EH (cell line): ENCODE measurements at regions not wholly inside any gene's neighbourhood (a gene's known extent, or its start where the extent isn't known, plus 50 kb on each side); places are given as distances from the start of the nearest gene placed in this dataset.

Source experiments
- DNase-seq: peaks from one replicate; pipeline ENCODE4 v3.0.0-alpha.2; 2015; ENCODE audit warnings: low read depth

DNA sequence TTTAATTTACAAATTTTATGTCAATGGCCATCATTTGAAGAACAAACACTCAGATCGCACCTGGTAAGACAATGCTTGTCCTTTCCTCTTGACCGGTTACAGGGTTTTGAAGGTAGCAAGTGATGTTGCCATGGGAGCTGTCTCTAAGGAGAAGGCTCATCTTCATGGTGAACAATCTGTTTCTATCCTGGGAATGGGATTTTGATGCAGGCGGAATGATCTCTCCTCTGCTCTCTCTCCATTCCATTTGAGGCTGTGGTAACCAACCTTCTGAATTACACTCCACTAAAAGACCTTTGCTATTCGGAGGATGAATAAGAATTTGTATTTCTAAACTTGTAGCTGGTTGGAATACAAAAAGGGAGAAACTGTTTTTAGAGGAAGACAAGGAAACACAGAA is 57.9 kb upstream of the SLC5A9 start:
- DNase-seq, result no peak

DNA sequence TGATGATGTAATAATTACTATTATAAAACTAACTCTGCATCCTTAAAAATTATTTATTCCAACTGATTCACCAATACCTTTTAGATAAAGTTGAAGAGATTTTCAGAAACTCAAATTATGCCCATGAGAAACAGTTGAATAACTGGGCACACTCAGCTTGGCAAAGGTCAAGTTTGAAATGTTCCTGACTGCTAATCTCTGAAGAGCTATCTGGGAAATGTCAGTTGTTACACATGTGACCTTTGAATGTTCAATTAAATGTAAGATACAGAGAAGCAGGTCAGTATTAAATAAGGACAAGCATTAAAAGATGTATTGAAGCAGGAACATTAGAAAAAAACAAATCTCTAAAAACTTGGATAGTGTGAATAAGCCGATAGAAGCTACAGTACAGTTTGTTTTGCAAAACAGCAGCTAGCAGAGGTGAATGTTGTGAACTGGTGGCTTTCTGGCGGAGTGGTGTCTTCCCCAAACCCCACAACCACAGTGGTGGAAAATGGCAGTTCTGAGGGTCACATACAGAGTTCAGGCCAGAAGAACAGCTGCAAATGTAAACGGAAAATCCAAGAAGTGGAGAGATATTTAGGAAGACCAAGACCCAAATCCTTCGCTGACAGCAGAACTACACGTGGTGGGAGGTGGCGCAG is 61.9 kb upstream of the SLC5A9 start:
- no peak for DNase-seq

DNA sequence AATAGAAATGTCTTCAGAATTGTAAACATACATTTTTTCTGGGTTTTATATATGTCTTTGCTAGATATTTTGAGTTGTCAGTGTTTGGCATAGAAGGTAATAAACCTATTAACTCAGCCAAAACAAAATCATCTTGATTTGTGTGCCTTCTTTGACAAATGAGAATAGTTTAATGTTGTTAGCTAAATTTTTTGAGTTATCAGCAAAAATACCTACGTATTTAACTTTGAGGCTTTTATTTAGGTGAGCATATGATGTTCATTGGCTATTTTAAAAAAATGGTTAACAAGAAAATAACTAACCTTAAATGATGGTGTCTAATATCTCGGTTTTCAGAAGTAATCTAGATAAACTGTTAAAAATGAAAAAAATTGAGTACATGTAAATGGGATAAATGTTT is 83.2 kb upstream of the SLC5A9 start:
- no peak for DNase-seq

DNA sequence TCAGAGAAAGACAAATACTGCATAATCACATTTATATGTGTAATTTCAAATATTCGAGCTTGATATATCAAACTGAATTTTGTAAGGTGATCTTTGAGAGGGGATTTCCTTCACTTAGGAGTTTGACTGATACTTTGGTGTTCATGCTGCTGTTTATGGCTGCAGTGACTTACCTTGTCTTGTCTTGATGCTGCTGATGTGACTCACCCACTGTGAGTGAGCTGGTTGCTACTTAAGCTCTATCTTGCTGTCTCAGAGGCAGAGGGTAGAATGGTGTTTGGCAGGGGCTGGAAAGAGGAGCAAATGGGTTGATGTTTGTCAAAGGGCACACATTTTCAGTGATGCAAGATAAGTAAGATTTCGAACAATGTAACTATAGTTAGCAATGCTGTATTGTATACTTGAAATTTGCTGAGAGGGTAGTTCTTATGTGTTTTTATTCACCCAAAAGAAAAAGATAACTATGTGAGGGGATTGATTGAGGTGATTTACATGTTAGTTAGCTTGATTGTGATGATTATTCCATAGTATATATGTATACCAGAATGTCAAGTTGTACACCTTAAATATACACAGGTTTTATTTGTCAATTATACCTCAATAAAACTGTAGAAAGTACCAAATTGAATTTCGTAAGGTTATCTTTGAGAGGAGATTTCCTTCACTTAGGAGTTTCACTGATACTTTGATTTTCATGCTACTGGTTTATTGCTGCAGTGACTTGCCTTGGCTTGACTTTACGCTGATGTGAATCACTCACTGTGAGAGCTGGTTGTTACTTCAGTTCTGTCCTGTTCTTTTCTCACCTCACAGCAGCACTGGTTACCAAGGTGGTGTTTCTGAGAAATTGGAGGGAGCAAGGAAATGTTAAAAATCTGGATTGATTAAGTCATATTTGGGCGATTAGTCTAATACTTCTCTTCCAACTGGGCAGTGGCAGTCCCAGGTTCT is 94.5 kb upstream of the SLC5A9 start:
- no peak for DNase-seq

DNA sequence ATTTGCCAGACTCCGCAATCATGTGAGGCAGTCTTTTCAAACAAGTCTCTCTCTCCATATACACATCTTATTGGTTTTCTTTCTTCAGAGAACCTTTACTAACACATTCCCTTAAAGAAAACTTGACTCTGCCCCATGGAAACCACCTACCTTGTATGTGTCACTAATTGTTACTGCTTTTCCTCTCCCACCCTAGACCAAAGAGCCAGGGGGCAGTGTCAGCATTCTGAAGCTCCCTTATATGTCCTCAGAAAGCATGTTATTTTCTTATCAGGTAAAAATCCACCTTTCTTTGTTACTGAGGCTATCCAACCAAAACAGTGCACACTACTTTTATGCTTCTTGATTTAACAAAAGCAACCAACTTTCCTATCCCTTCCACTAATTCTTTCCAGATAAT is 98.9 kb upstream of the SLC5A9 start:
- DNase-seq, result no peak

DNA sequence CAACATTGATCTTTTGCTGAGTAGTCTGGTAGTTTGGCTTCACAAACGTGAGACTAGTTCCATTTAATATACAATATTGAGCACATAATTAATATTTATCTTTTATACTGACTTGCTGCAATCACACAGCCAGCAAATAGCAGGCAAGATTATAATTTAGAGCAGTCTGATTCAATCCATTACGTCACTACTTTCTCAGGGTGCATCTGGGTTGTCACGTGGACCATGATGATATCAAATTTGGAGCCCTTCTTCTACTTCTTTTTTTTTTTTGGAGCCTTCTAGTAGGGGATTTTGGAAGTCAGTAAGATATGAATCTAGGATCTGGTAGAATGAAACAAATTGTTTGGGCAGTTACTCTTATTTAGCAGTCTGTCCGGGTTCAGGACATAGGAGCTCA is 100.6 kb upstream of the SLC5A9 start:
- DNase-seq, result no peak

DNA sequence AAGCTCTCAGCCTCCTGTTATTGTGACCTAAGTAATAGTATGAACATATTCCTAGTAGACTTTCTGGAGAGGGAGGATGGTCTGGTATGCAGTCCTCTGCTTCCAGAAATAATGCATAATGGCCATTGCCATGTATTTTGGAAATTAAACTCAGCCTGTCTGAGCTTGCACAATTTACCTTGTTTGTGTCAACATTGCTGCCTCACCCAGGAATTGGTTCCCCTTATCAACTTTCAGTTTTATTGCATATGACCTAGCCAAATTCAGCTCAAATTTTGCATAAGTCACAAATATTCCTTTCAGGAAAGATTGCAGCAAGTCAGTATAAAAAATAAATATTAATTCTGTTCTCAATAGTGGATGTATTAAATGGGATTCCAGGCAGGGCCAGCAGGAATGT is 101.9 kb upstream of the SLC5A9 start:
- DNase-seq, result no peak

DNA sequence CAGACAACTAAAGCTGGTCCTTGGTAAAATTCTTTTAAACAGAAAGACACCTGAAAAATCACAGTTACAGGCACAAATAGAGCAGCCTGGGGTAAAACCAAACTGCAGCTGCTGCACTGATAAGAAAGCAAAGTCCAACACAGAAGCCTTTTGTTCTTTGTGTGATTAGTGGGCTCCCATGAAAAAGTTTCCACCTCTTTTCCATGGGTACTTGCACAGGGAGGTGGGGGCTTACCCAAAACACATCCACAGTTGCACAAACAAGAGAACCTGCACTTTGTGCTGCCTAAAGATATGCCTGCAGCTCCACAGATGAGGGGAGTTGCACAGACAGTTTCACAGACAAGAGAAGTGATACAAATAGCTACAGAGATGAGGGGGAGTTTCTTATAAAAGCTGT is 106.7 kb upstream of the SLC5A9 start:
- DNase-seq, result no peak

DNA sequence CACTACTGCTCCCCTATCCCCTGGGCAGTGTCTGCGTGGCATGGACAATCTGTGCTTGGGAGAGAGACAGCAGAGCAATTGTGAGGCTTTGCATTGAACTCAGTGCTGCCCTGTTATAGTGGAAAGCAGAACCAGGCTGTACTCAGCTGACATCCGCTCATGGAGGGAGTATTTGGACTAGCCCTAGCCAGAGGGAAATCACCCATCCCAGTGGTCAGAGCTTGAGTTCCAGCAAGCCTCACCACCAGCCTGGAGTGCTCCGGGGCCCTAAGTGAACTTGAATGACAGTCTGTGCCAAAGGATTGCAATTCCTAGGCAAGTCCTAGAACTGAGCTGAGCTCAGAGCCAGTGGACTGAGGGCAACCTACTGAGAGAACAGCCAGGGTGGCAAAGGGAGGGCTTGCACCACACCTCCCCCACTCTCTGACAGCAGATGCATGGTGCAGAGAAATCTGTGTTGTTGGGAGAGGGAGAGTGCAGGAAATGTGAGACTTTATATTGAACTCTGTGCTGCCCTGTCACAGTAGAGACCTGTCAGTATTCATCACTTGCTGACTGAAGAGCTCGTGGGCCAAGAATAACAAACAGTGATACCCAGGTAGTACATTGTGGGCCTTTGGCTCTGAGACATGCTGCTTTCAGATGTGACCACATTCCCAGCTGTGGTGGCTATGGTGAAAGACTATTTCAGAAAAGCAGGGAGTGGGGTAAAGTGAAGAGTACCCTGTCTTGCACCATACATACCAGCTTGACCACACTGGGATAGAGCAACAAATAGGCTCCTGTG is 107.7 kb upstream of the SLC5A9 start:
- no peak for DNase-seq

DNA sequence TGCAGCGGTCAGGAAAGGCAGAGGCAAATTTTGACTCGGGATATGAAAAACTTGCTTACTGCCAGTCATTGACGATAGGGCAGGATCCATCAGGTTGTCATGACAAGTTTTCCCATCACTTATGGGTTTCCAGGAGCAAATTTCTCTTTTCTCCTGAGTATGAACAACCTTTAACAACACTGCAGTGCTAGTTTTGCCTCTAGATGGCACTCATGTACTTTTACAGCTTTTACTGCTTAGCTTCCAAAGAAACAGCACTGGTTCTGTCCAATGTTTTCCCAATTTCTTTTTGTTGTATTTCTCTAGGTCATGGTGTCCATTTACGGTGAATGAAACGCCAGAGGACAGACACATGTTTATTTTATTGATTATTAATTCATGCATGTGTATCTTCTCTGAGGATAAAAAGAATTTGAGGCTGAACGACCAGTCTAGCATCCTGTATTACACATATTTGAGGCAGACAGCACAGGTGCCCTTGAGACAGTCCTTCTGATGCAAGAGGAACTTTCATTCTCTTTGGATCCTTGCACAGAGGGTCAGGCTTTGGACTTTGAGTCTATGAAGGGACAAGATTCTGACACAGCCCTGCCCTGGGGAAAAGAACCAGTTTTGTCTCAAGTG is 112.3 kb upstream of the TRABD2B start:
- peak; percentile 55 for DNase-seq

DNA sequence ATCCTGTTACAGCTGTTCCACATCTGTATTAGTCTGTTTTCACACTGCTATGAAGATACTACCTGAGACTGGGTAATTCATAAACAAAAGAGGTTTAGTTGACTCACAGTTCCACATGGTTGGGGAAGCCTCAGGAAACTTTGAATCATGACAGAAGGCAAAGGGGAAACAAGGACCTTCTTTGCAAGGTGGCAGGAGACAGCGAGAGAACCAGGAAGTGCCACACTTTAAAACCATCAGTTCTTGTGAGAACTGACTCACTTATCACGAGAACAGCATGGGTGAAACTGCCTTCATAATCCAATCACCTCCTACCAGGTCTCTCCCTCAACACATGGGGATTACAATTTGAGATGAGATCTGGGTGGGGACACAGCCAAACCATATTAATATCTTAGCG is 110.3 kb upstream of the TRABD2B start:
- DNase-seq, result no peak

DNA sequence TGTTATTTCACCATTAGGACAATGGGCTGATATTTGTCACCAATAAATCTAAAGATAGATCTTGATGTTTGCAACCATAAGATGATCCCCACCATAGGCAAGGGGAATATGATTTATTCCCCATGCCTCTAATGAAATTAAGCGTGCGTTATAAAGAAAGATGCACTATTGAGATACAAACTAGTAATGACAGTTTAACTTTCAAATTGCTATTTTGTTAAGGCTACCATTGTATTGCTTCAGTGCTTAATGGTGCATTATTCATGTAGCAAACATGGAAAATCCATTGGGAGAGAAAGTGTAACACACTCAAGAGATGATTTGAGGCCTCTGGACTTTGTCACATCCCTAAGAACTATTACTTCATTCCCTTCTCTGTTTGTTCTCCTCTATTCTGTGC is 108.9 kb upstream of the TRABD2B start:
- no peak for DNase-seq

DNA sequence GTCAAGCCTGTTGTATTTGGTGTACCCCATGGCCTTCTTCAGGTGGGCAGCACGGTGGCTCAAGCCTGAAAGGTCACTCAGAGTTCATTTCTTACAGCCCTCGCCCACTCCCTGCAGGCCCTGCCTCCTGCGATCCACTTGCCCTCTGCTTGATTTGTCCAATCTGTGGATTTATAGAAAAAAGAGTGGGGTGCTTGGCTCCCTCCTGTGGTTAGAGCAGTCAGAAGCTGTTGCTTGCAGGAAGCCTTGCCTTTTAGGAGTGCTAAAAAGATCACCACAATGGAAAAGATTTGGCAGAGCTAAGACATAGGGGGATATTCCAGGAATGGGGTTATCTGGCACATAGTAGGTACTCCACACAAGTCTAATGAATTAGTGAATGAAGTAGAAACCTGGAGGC is 108.0 kb upstream of the TRABD2B start:
- DNase-seq, result no peak

DNA sequence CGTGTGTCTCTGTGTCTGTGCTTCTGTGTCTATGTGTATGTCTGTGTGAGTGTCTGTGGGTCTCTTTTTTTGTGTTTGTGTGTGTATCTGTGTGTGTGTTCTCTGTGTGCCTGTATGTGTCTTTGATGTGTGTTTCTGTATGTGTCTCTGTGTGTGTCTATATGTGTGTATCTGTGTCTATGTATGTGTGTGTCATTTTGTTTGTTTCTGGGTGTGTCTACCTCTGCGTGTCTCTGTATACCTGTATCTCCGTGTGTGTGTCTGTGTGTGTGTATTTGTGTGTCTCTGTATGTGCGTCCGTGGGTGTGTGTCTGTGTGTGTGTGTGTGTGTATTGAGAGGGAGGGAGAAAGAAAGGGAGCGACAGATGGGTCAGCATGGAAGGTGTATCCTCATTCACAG is 106.3 kb upstream of the TRABD2B start:
- no peak for DNase-seq

DNA sequence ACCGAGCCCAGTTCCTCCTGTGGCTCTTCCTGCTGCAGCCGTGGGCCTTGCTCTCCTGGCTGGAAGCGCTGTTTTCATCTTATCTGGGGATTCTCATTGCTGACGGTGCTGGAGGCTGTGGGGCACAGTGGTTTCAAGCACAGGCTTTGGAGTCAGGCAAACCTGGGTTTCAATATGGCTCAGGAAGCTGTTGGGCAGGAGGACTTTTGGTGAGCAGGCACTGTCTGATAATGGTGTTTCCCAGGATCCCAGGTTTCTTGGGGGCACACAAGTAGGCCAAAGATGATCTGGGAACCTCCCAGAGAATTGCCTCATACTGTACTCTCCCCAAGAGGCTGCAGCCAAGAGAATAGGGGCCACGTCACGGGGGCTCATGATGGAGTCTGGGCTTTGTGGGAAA is 105.6 kb upstream of the TRABD2B start:
- no peak for DNase-seq

DNA sequence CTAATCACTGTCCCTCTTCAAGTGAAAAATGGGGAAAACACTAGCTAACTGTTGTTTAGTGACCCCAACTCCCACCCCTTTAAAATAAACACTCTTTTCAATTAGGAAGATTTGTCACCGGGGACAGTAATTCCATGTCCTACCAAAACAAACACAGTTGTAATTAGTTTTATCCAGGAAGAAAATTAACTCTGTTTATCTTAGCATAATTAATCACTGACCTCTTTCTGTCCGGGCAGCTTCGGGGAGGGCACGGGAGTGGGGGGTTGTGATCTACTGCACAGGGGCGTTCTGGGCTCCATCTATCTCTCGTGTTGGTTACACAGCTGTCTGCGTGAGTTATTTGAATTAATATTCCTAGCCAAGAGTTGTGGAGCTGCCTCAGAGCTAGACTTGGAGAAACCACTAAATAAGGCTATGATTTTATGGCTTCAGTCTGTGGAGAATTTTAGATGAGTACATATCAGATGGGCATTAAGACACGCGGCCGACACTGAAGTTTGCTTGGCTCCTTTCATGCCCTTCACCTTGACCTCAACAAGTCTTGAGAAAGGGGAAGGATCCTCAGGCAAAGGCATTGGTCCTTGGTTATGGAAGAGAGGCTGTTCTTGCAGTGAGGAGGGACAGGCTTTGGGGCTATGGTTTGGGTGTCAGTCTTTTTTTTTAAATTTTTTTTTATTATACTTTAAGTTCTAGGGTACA is 102.0 kb upstream of the TRABD2B start:
- DNase-seq, result no peak

DNA sequence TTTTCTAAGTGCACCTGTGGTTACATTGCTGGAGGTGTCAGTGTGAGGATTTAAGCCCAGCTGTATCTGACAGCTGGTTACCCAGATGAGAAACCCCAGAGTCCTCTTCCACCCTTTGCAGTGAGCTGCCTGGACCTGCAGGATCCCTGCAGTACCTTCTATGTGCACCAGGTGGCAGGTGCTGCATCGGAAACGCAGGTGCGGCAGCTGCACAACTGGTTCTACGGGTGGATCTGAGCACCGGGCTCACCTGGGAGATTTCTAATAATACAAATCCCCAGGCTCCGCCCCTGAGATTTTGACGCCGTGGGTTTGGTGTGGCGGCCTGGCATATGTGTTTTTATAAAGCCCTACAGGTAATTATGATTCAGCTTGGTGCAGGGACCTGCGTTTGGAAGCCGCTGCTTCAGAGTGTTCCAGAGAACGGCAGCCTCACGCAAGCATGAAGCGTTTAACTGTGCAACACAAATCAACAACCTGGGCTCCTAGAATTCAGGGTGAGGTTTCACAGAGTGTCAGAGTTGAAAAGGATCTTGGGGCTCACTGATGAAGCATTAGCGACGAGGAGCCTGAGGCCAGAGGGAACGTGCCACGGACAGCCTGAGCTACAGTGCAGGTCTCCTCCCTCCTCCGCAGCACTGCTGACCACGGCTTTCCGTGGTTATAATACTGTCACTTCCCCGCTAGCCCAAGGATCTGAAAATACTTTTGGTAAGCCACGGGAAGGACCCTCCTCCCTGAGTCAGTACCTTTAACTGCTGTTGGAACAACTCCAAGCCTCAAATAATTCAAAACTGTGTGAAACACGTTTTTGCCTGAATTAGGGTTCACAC is 96.7 kb upstream of the TRABD2B start:
- DNase-seq, result peak; percentile 34

DNA sequence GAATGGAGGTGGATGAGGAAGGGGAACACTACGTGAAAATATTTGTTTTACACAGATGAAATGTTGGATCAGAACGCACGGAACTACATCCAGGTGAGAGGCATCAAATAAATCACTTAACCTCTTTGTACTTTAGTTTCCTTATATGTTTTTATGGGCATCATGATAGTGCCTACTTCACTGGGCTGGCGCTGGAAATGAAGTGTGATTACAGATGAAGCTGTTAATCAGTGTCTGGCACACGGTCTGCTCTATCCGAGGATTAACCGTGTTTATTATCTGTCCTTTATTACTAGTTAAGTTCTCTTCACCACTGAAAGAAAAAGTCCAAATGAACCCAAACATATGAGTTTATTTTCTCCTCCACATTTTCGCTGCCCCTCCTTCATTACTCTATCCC is 96.0 kb upstream of the TRABD2B start:
- no peak for DNase-seq

DNA sequence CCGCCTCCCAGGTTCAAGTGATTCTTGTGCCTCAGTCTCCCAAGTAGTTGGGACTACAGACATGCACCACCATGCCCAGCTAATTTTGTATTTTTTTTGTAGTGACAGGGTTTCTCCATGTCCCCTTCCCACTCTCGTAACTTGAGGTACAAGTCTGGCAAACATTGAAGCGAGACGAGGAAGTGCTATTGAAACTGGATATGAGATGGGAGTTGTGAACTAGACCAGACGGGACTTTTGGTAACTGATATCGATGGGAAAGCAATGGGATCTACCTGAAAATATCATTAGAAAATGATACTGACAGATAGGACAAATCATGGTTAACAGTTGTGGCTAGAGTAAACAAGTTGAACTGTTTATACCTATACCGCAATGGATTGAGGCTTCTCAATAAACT is 95.2 kb upstream of the TRABD2B start:
- no peak for DNase-seq

DNA sequence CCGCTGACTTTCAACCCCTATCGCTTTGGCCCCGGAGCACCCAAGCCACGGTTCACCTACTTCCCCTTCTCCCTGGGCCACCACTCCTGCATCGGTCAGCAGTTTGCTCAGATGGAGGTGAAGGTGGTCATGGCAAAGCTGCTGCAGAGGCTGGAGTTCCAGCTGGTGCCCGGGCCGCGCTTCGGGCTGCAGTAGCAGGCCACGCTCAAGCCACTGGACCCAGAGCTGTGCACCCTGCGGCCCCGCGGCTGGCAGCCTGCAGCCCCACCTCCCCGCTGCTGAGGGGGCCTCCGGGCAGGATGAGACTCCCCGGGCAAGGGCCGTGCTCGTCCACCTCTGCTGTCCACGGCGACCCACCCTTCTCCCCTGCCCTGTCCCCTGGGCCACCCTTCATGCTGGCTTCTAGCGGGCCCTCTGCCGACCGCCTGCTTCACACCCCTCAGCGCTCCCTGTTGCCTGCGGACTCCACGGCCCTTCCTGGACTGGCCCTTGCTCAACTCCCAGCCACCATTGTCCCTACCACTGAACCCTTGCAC is 92.2 kb upstream of the TRABD2B start:
- no peak for DNase-seq

DNA sequence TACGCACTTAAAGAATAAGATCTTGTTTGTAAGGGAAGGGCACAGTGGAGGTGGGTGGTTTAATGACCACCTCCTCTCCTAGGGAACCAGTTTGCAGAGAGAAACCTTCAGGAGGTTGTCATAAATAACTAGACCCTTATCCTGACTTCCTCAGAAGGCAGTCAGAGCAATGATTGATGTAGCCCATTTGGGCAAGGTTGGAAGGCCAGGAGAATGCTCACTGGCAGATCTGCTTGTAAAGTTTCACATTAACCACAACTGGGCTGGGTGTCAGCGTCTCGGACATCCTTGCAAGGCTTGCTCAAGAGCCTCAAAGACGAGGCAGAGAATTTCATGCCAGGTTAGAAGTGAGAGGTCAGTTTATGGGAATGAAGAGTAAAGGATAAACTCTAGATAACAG is 87.6 kb upstream of the TRABD2B start:
- no peak for DNase-seq
